Calu3 (cell line): ENCODE measurements at regions not wholly inside any gene's neighbourhood (a gene's known extent, or its start where the extent isn't known, plus 50 kb on each side); places are given as distances from the start of the nearest gene placed in this dataset.
A peak's percentile ranks its signal among the peaks of the same experiment; 100 is the strongest.

Experiments used
- BruUV-seq: library from RNA; stranded (reverse); fragments of 400-500 nt; replicated peaks from 2 replicates; lab custom pipeline; 2021; lab: Mats Ljungman, UMichigan
- CTCF ChIA-PET: fragments of 300-600 bp; sonication (Branson Sonifier 250); formaldehyde crosslinking; loops from one replicate; lab custom pipeline; 2022; ENCODE audit warnings: antibody characterized with exemption; lab: Charles Lee
- DNase-seq: peaks from one replicate; pipeline ENCODE4 v3.0.0; 2022
- H3K27ac Mint-ChIP-seq: one replicate; pipeline ENCODE4 v1.8.0; 2022; ENCODE audit warnings: mixed read lengths; ENCODE audit not compliant: unreplicated experiment
- H3K27me3 Mint-ChIP-seq: one replicate; pipeline ENCODE4 v1.8.0; 2022; ENCODE audit warnings: mixed read lengths; ENCODE audit not compliant: unreplicated experiment
- H3K36me3 Mint-ChIP-seq: one replicate; pipeline ENCODE4 v1.8.0; 2022; ENCODE audit warnings: mild to moderate bottlenecking, moderate library complexity, mixed read lengths; ENCODE audit not compliant: insufficient read depth, unreplicated experiment
- H3K4me1 Mint-ChIP-seq: one replicate; pipeline ENCODE4 v1.8.0; 2022; ENCODE audit warnings: mild to moderate bottlenecking, low read depth, mixed read lengths; ENCODE audit not compliant: unreplicated experiment
- H3K4me3 Mint-ChIP-seq: one replicate; pipeline ENCODE4 v1.8.0; 2022; ENCODE audit warnings: mild to moderate bottlenecking, low read depth, moderate library complexity, mixed read lengths; ENCODE audit not compliant: unreplicated experiment
- H3K9me3 Mint-ChIP-seq: one replicate; pipeline ENCODE4 v1.8.0; 2022; ENCODE audit warnings: low read depth, mixed read lengths; ENCODE audit not compliant: unreplicated experiment
- intact Hi-C: fragments of 100-400 bp; cut with micrococcal nuclease; formaldehyde crosslinking; loops from one replicate; pipeline ENCODE4 v1.10.0; 2022; ENCODE audit not compliant: unreplicated experiment
- TF ChIP-seq, protein P1 (sequence below): fragments of 200-600 bp; IDR thresholded peaks from one replicate; pipeline ENCODE4 v1.8.0; 2022; ENCODE audit warnings: antibody characterized with exemption; ENCODE audit not compliant: unreplicated experiment

- no TSS peak for BruUV-seq
- H3K36me3 Mint-ChIP-seq, result no peaks in the 10 kb centered on the region
- H3K4me1 Mint-ChIP-seq, result no peaks in the 10 kb centered on the region
- intact Hi-C loops, result loop anchor here (2.0 to 5.0 kb wide), 5 partner anchors 170 to 887 kb away; no protein-coding TSS in a partner anchor
- no peak overlapping the region for H3K27ac Mint-ChIP-seq
- no peaks in the 10 kb centered on the region for H3K9me3 Mint-ChIP-seq
- peak; percentile 9 for DNase-seq
- TF ChIP-seq, protein P1, sequence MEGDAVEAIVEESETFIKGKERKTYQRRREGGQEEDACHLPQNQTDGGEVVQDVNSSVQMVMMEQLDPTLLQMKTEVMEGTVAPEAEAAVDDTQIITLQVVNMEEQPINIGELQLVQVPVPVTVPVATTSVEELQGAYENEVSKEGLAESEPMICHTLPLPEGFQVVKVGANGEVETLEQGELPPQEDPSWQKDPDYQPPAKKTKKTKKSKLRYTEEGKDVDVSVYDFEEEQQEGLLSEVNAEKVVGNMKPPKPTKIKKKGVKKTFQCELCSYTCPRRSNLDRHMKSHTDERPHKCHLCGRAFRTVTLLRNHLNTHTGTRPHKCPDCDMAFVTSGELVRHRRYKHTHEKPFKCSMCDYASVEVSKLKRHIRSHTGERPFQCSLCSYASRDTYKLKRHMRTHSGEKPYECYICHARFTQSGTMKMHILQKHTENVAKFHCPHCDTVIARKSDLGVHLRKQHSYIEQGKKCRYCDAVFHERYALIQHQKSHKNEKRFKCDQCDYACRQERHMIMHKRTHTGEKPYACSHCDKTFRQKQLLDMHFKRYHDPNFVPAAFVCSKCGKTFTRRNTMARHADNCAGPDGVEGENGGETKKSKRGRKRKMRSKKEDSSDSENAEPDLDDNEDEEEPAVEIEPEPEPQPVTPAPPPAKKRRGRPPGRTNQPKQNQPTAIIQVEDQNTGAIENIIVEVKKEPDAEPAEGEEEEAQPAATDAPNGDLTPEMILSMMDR, result peak; percentile 31
- H3K4me3 Mint-ChIP-seq, result no peak overlapping the region
- peaks cover 53% of the 10 kb centered on the region for H3K27me3 Mint-ChIP-seq
- CTCF ChIA-PET, result interaction anchor here (1.2 to 1.4 kb wide), 2 partner anchors 8 to 827 kb away, joined by 4 to 5 read pairs; no protein-coding TSS in a partner anchor
Observed at GRCh38 chr14:56490379-56490778, 89.2 kb upstream of the TMEM260 start.

DNA sequence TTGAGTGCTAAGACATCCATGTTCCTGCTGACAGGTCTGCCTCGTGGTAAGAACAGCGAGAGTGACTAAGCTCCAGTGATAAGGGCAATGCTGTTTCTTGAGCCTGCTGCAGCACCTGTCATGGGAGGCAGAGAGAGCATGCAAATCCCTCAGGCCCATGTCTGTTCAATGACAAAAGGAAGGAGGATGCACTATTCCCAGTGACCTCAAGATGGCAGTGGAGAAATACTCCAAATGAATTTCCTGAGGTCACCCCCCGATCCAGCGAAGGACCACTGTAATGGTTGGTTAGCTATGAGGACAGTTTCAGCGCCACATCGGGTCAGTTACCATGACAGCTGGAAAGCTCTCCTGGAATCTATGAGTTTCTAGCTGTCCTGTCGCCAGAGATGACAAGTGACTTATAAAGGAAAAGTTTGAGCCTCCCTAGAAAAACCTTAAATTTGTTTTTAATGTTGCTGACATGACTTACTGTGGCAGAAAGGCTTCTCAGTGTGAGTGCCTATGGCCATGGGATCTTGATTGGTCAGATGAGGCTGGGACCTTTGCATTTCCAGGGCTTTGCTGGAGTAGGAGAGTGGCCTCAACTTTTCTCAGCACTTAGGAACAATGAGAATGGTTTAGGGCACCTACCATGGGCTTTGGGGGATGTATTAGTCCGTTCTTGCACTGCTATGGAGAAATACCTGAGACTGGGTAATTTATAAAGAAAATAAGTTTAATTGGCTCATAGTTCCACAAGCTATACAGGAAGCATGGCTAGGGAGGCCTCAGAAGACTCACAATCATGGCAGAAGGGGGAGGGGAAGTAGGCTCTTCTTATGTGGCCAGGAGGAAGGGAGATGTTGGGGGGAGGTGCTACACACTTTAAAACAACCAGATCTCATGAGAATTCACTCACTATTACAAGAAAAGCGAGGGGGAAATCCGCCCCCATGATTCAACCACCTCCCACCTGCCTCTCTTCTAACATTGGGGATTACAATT is 88.0 kb upstream of the TMEM260 start:
- BruUV-seq, result no TSS peak
- H3K9me3 Mint-ChIP-seq, result no peaks in the 10 kb centered on the region
- DNase-seq, result peak; percentile 41
- peaks cover 65% of the 10 kb centered on the region for H3K27me3 Mint-ChIP-seq
- TF ChIP-seq, protein P1, result peak; percentile 66
- no peak overlapping the region for H3K27ac Mint-ChIP-seq
- intact Hi-C loops, result loop anchor here (2.0 to 5.0 kb wide), 5 partner anchors 169 to 886 kb away; no protein-coding TSS in a partner anchor
- H3K4me3 Mint-ChIP-seq, result no peak overlapping the region
- CTCF ChIA-PET, result interaction anchor here (1.4 kb wide), 1 partner anchor 10 kb away, joined by 5 read pairs; no protein-coding TSS in a partner anchor
- no peaks in the 10 kb centered on the region for H3K36me3 Mint-ChIP-seq
- H3K4me1 Mint-ChIP-seq, result no peaks in the 10 kb centered on the region

GRCh38 chr14:56494167-56494566 is 85.4 kb upstream of the TMEM260 start:
- DNase-seq, result no peak
- intact Hi-C loops, result loop anchor here (5.0 kb wide), 3 partner anchors 573 to 883 kb away; no protein-coding TSS in a partner anchor
- Mint-ChIP-seq H3K36me3 (no peaks in the 10 kb centered on the region), H3K9me3 (no peaks in the 10 kb centered on the region), H3K27me3 (peaks cover 81% of the 10 kb centered on the region), H3K27ac (no peak overlapping the region), H3K4me3 (no peak overlapping the region), H3K4me1 (no peaks in the 10 kb centered on the region)
- CTCF ChIA-PET, result interaction anchor here (0.6 kb wide), 2 partner anchors 171 to 1055 kb away, joined by 3 to 7 read pairs; no protein-coding TSS in a partner anchor
- TF ChIP-seq, protein P1, result no peak
- BruUV-seq, result no TSS peak

GRCh38 chr14:56498112-56498511 is 81.5 kb upstream of the TMEM260 start:
- Mint-ChIP-seq H3K27me3 (peaks cover 67% of the 10 kb centered on the region), H3K4me3 (no peak overlapping the region), H3K36me3 (no peaks in the 10 kb centered on the region), H3K4me1 (no peaks in the 10 kb centered on the region), H3K27ac (no peak overlapping the region), H3K9me3 (no peaks in the 10 kb centered on the region)
- TF ChIP-seq, protein P1, result no peak
- intact Hi-C loops, result no loop called here
- BruUV-seq, result no TSS peak
- DNase-seq, result no peak
- CTCF ChIA-PET, result no interaction called here
